GM18951 (cell line): ENCODE measurements at regions not wholly inside any gene's neighbourhood (a gene's known extent, or its start where the extent isn't known, plus 50 kb on each side); places are given as distances from the start of the nearest gene placed in this dataset.

Source experiments
- POLR2A ChIP-seq: IDR thresholded peaks from 4 replicates; pipeline ENCODE4 v1.6.1; 2011; ENCODE audit warnings: mild to moderate bottlenecking; ENCODE audit not compliant: insufficient read length, insufficient read depth; ENCODE audit errors: extremely low read depth
- in situ Hi-C: fragments of 300-500 bp; cut with MboI; formaldehyde crosslinking; loops from one replicate; pipeline ENCODE4 v1.12.0; 2022; ENCODE audit warnings: low sequenced_read_pairs, mixed read lengths, inconsistent platforms; ENCODE audit not compliant: unreplicated experiment

- TF ChIP-seq POLR2A = no peak
- in situ Hi-C loops = no loop called here
Measured at GRCh38 chr9:135002336-135002735, 84.6 kb upstream of the FCN1 start.

GRCh38 chr9:135002802-135003201, 84.7 kb upstream of the OLFM1 start:
- in situ Hi-C loops = no loop called here
- TF ChIP-seq POLR2A = no peak

- no peak for TF ChIP-seq POLR2A
- in situ Hi-C loops = no loop called here
Measured at GRCh38 chr9:135004772-135005171, 82.7 kb upstream of the OLFM1 start.

- no peak for TF ChIP-seq POLR2A
- in situ Hi-C loops = no loop called here
Measured at GRCh38 chr9:135006911-135007570, 80.4 kb upstream of the OLFM1 start.

- TF ChIP-seq POLR2A = no peak
- in situ Hi-C loops = no loop called here
Measured at GRCh38 chr9:135007601-135008000, 79.9 kb upstream of the OLFM1 start.

- in situ Hi-C loops = no loop called here
Measured at GRCh38 chr9:135008416-135008815, 79.1 kb upstream of the OLFM1 start.

GRCh38 chr9:135009051-135009560, 78.4 kb upstream of the OLFM1 start:
- no peak for TF ChIP-seq POLR2A
- in situ Hi-C loops = no loop called here

More at GRCh38 chr9:135008416-135008815, 79.1 kb upstream of the OLFM1 start:
- no peak for TF ChIP-seq POLR2A

GRCh38 chr9:135009794-135010585, 77.5 kb upstream of the OLFM1 start:
- in situ Hi-C loops = no loop called here
- no peak for TF ChIP-seq POLR2A

GRCh38 chr9:135010586-135010860, 76.9 kb upstream of the OLFM1 start:
- TF ChIP-seq POLR2A = no peak
- in situ Hi-C loops = no loop called here

- in situ Hi-C loops = no loop called here
- TF ChIP-seq POLR2A = no peak
Measured at GRCh38 chr9:135010921-135011320, 76.5 kb upstream of the OLFM1 start.

- in situ Hi-C loops = no loop called here
- no peak for TF ChIP-seq POLR2A
Measured at GRCh38 chr9:135012166-135012565, 75.3 kb upstream of the OLFM1 start.

- TF ChIP-seq POLR2A = no peak
- in situ Hi-C loops = no loop called here
Measured at GRCh38 chr9:135014311-135015010, 73.0 kb upstream of the OLFM1 start.

GRCh38 chr9:135015096-135015495, 72.4 kb upstream of the OLFM1 start:
- in situ Hi-C loops = no loop called here
- TF ChIP-seq POLR2A = no peak

- in situ Hi-C loops = no loop called here
- no peak for TF ChIP-seq POLR2A
Measured at GRCh38 chr9:135015565-135015964, 71.9 kb upstream of the OLFM1 start.

- in situ Hi-C loops = no loop called here
- TF ChIP-seq POLR2A = no peak
Measured at GRCh38 chr9:135016037-135016640, 71.3 kb upstream of the OLFM1 start.
